Activated CD4-positive, alpha-beta T cell treated with anti-CD3 and anti-CD28 coated beads for 36 hours (primary cell): ENCODE measurements at regions not wholly inside any gene's neighbourhood (a gene's known extent, or its start where the extent isn't known, plus 50 kb on each side); places are given as distances from the start of the nearest gene placed in this dataset.

Source experiments
- ATAC-seq: fragments of 200-7000 bp; cut with Tn5 transposase; one replicate; pipeline ENCODE4 v1.10.0; 2021; ENCODE audit warnings: mild to moderate bottlenecking, moderate library complexity
- CTCF ChIA-PET: fragments of 350-600 bp; sonication (Branson Sonifier 250); formaldehyde crosslinking; loops from one replicate; lab custom pipeline; 2021; ENCODE audit warnings: antibody characterized with exemption; lab: Charles Lee
- POLR2A ChIA-PET: fragments of 350-600 bp; sonication (Branson Sonifier 250); formaldehyde crosslinking; loops from one replicate; lab custom pipeline; 2021; ENCODE audit warnings: antibody characterized with exemption, inconsistent platforms; lab: Charles Lee
- DNase-seq: peaks from one replicate; pipeline ENCODE4 v3.0.0-alpha.2; 2020
- H3K27ac Mint-ChIP-seq: one replicate; pipeline ENCODE4 v1.8.0; 2021; ENCODE audit warnings: mixed read lengths
- H3K27me3 Mint-ChIP-seq: one replicate; pipeline ENCODE4 v1.8.0; 2021; ENCODE audit warnings: mixed read lengths
- H3K36me3 Mint-ChIP-seq: one replicate; pipeline ENCODE4 v1.8.0; 2021; ENCODE audit warnings: low read depth, mixed read lengths
- H3K4me1 Mint-ChIP-seq: one replicate; pipeline ENCODE4 v1.8.0; 2021; ENCODE audit warnings: mixed read lengths
- H3K4me3 Mint-ChIP-seq: one replicate; pipeline ENCODE4 v1.8.0; 2021; ENCODE audit warnings: mild to moderate bottlenecking, moderate library complexity, mixed read lengths
- H3K9me3 Mint-ChIP-seq: one replicate; pipeline ENCODE4 v1.8.0; 2021; ENCODE audit warnings: low read depth, mixed read lengths
- intact Hi-C, 2 experiments: fragments of 100-400 bp; cut with DNase I in 1 of 2; cut with micrococcal nuclease in 1 of 2; formaldehyde crosslinking; loops; one replicate each; pipeline versions ENCODE4 v1.14.2 to v1.15.1; 2022 to 2024; cut with DNase I, micrococcal nuclease

- intact Hi-C loops, result no loop called here
- no peaks in the 10 kb centered on the region for H3K36me3 Mint-ChIP-seq
- no peaks in the 10 kb centered on the region for H3K27me3 Mint-ChIP-seq
- no peaks in the 10 kb centered on the region for H3K9me3 Mint-ChIP-seq
- ChIA-PET CTCF (no interaction called here), POLR2A (no interaction called here)
- H3K27ac Mint-ChIP-seq, result no peak overlapping the region
- no peaks in the 10 kb centered on the region for H3K4me1 Mint-ChIP-seq
- ATAC-seq (no peak), DNase-seq (no peak)
- no peak overlapping the region for H3K4me3 Mint-ChIP-seq
Observed at GRCh38 chr2:226680719-226681118, 118.9 kb downstream of the IRS1 start.

- no peaks in the 10 kb centered on the region for H3K36me3 Mint-ChIP-seq
- H3K9me3 Mint-ChIP-seq, result no peaks in the 10 kb centered on the region
- H3K27ac Mint-ChIP-seq, result no peak overlapping the region
- POLR2A ChIA-PET, result no interaction called here
- CTCF ChIA-PET, result no interaction called here
- no peaks in the 10 kb centered on the region for H3K4me1 Mint-ChIP-seq
- no peak overlapping the region for H3K4me3 Mint-ChIP-seq
- intact Hi-C loops, result no loop called here
- DNase-seq, result no peak
- peaks cover 3% of the 10 kb centered on the region for H3K27me3 Mint-ChIP-seq
- ATAC-seq, result no peak
Observed at GRCh38 chr2:226679389-226680065, 120.1 kb downstream of the IRS1 start.

GRCh38 chr2:226678422-226678821, 121.2 kb downstream of the IRS1 start:
- DNase-seq, result no peak
- CTCF ChIA-PET, result no interaction called here

GRCh38 chr2:226677080-226677479, 122.5 kb downstream of the IRS1 start:
- Mint-ChIP-seq H3K27me3 (peaks cover 3% of the 10 kb centered on the region), H3K4me3 (no peak overlapping the region), H3K36me3 (no peaks in the 10 kb centered on the region), H3K9me3 (no peaks in the 10 kb centered on the region), H3K4me1 (peaks cover 6% of the 10 kb centered on the region), H3K27ac (no peak overlapping the region)
- intact Hi-C loops, result no loop called here
- ATAC-seq (no peak), DNase-seq (no peak)
- CTCF ChIA-PET, result no interaction called here
- POLR2A ChIA-PET, result no interaction called here

More at GRCh38 chr2:226678422-226678821, 121.2 kb downstream of the IRS1 start:
- H3K4me3 Mint-ChIP-seq, result no peak overlapping the region
- H3K9me3 Mint-ChIP-seq, result no peaks in the 10 kb centered on the region
- POLR2A ChIA-PET, result no interaction called here
- ATAC-seq, result no peak
- peaks cover under 1% of the 10 kb centered on the region for H3K4me1 Mint-ChIP-seq
- H3K36me3 Mint-ChIP-seq, result no peaks in the 10 kb centered on the region
- no peak overlapping the region for H3K27ac Mint-ChIP-seq
- intact Hi-C loops, result no loop called here
- peaks cover 3% of the 10 kb centered on the region for H3K27me3 Mint-ChIP-seq

- DNase-seq (no peak), ATAC-seq (no peak)
- Mint-ChIP-seq H3K27ac (no peak overlapping the region), H3K9me3 (no peaks in the 10 kb centered on the region), H3K36me3 (no peaks in the 10 kb centered on the region), H3K4me3 (no peak overlapping the region), H3K4me1 (peaks cover 6% of the 10 kb centered on the region), H3K27me3 (peaks cover 7% of the 10 kb centered on the region)
- intact Hi-C loops, result no loop called here
- POLR2A ChIA-PET, result no interaction called here
- CTCF ChIA-PET, result interaction anchor here (0.7 kb wide), 1 partner anchor 313 kb away, joined by 4 read pairs; no protein-coding TSS in a partner anchor
Observed at GRCh38 chr2:226676618-226677017, 123.0 kb downstream of the IRS1 start.

- intact Hi-C loops, result no loop called here
- Mint-ChIP-seq H3K27ac (no peak overlapping the region), H3K9me3 (no peaks in the 10 kb centered on the region), H3K4me3 (no peak overlapping the region), H3K27me3 (peaks cover 13% of the 10 kb centered on the region), H3K36me3 (no peaks in the 10 kb centered on the region), H3K4me1 (peaks cover 6% of the 10 kb centered on the region)
- POLR2A ChIA-PET, result no interaction called here
- no peak for DNase-seq
- no peak for ATAC-seq
- CTCF ChIA-PET, result interaction anchor here (0.6 kb wide), 1 partner anchor 385 kb away, joined by 3 read pairs; no protein-coding TSS in a partner anchor
Observed at GRCh38 chr2:226674123-226674522, 125.5 kb downstream of the IRS1 start.

GRCh38 chr2:226673314-226673723, 126.3 kb downstream of the IRS1 start:
- Mint-ChIP-seq H3K4me3 (no peak overlapping the region), H3K9me3 (no peaks in the 10 kb centered on the region), H3K36me3 (no peaks in the 10 kb centered on the region), H3K27ac (no peak overlapping the region), H3K4me1 (peaks cover 6% of the 10 kb centered on the region), H3K27me3 (peaks cover 13% of the 10 kb centered on the region)
- ChIA-PET CTCF (no interaction called here), POLR2A (no interaction called here)
- DNase-seq (no peak), ATAC-seq (no peak)
- intact Hi-C loops, result no loop called here

GRCh38 chr2:226671141-226671676, 128.4 kb downstream of the IRS1 start:
- Mint-ChIP-seq H3K27me3 (peaks cover 13% of the 10 kb centered on the region), H3K9me3 (no peaks in the 10 kb centered on the region), H3K4me3 (no peak overlapping the region), H3K36me3 (no peaks in the 10 kb centered on the region), H3K4me1 (peaks cover 6% of the 10 kb centered on the region), H3K27ac (no peak overlapping the region)
- no peak for ATAC-seq
- ChIA-PET CTCF (interaction anchor here (1.6 kb wide), 1 partner anchor 25 kb away, joined by 3 read pairs; no protein-coding TSS in a partner anchor), POLR2A (no interaction called here)
- no peak for DNase-seq
- intact Hi-C loops, result no loop called here

GRCh38 chr2:226669905-226670304, 129.7 kb downstream of the IRS1 start:
- H3K36me3 Mint-ChIP-seq, result no peaks in the 10 kb centered on the region
- peaks cover 6% of the 10 kb centered on the region for H3K4me1 Mint-ChIP-seq
- no peaks in the 10 kb centered on the region for H3K9me3 Mint-ChIP-seq
- CTCF ChIA-PET, result interaction anchor here (0.7 kb wide), 1 partner anchor 901 kb away, joined by 3 read pairs; no protein-coding TSS in a partner anchor
- peaks cover 11% of the 10 kb centered on the region for H3K27me3 Mint-ChIP-seq
- no peak overlapping the region for H3K27ac Mint-ChIP-seq
- POLR2A ChIA-PET, result no interaction called here
- ATAC-seq (no peak), DNase-seq (no peak)
- H3K4me3 Mint-ChIP-seq, result no peak overlapping the region
- intact Hi-C loops, result loop anchor here in 1 of 2 experiments (1.0 kb wide), 1 partner anchor 46 kb away; no protein-coding TSS in a partner anchor

GRCh38 chr2:226669249-226669648, 130.4 kb downstream of the IRS1 start:
- Mint-ChIP-seq H3K4me1 (peaks cover 6% of the 10 kb centered on the region), H3K9me3 (no peaks in the 10 kb centered on the region), H3K27me3 (peaks cover 15% of the 10 kb centered on the region), H3K4me3 (no peak overlapping the region), H3K36me3 (no peaks in the 10 kb centered on the region), H3K27ac (no peak overlapping the region)
- ChIA-PET POLR2A (no interaction called here), CTCF (no interaction called here)
- intact Hi-C loops, result loop anchor here in 1 of 2 experiments (1.0 kb wide), 1 partner anchor 47 kb away; no protein-coding TSS in a partner anchor
- ATAC-seq (no peak), DNase-seq (no peak)

- H3K36me3 Mint-ChIP-seq, result no peaks in the 10 kb centered on the region
- ChIA-PET CTCF (no interaction called here), POLR2A (no interaction called here)
- H3K27ac Mint-ChIP-seq, result no peak overlapping the region
- no peaks in the 10 kb centered on the region for H3K4me1 Mint-ChIP-seq
- no peaks in the 10 kb centered on the region for H3K9me3 Mint-ChIP-seq
- H3K27me3 Mint-ChIP-seq, result peaks cover 15% of the 10 kb centered on the region
- H3K4me3 Mint-ChIP-seq, result no peak overlapping the region
- ATAC-seq (no peak), DNase-seq (no peak)
- intact Hi-C loops, result no loop called here
Observed at GRCh38 chr2:226667736-226668135, 131.9 kb downstream of the IRS1 start.

GRCh38 chr2:226665306-226665831, 134.3 kb downstream of the IRS1 start:
- POLR2A ChIA-PET, result no interaction called here
- no peak for ATAC-seq
- Mint-ChIP-seq H3K36me3 (no peaks in the 10 kb centered on the region), H3K4me1 (no peaks in the 10 kb centered on the region), H3K27ac (no peak overlapping the region), H3K4me3 (no peak overlapping the region), H3K27me3 (peaks cover 8% of the 10 kb centered on the region), H3K9me3 (no peaks in the 10 kb centered on the region)
- no peak for DNase-seq
- CTCF ChIA-PET, result no interaction called here
- intact Hi-C loops, result no loop called here
